K562 (cell line): ENCODE measurements at regions not wholly inside any gene's neighbourhood (a gene's known extent, or its start where the extent isn't known, plus 50 kb on each side); places are given as distances from the start of the nearest gene placed in this dataset.
A peak's percentile ranks its signal among the peaks of the same experiment; 100 is the strongest.

Experiments used
- BACH1 ChIP-seq: fragments of 200-800 bp; sonication (Bioruptor generic); IDR thresholded peaks from 2 replicates; pipeline ENCODE4 v1.6.1; 2016; ENCODE audit warnings: missing genetic modification characterization, missing compliant biosample characterization
- BCOR ChIP-seq: fragments of 450-650 bp; IDR thresholded peaks from 2 replicates; pipeline ENCODE4 v1.6.1; 2016
- COPS2 ChIP-seq: fragments of 450-650 bp; conservative IDR thresholded peaks from 2 replicates; pipeline ENCODE4 v1.6.1; 2016; ENCODE audit warnings: mild to moderate bottlenecking, moderate library complexity
- GABPB2 ChIP-seq: fragments of 250-450 bp; sonication (Bioruptor Pico); conservative IDR thresholded peaks from 2 replicates; pipeline ENCODE4 v1.5.1; 2021; ENCODE audit warnings: mild to moderate bottlenecking
- HDAC6 ChIP-seq: IDR thresholded peaks from 2 replicates; pipeline ENCODE4 v1.6.1; 2012; ENCODE audit warnings: low read depth, mild to moderate bottlenecking, control low read depth, inconsistent platforms, low read length, moderate library complexity
- MCM5 ChIP-seq: fragments of 450-650 bp; IDR thresholded peaks from 2 replicates; pipeline ENCODE4 v1.6.1; 2016; ENCODE audit warnings: low read depth
- POLR2AphosphoS2 ChIP-seq: IDR thresholded peaks from 2 replicates; pipeline ENCODE4 v1.6.1; 2012; ENCODE audit warnings: low read length, improper control_type of control experiment
- RBM15 ChIP-seq: fragments of 200-400 bp; formaldehyde crosslinking; IDR thresholded peaks from 2 replicates; pipeline ENCODE4 v1.6.1; 2018; ENCODE audit warnings: mild to moderate bottlenecking, low read length, moderate library complexity; ENCODE audit not compliant: insufficient read depth
- SP2 ChIP-seq: IDR thresholded peaks from 2 replicates; pipeline ENCODE4 v1.6.1; 2011; ENCODE audit warnings: mild to moderate bottlenecking, low read depth, low read length, moderate library complexity; ENCODE audit not compliant: poor library complexity, severe bottlenecking; ENCODE audit errors: extremely low read depth
- TF ChIP-seq, protein P1 (sequence below): sonication (generic); formaldehyde crosslinking; IDR thresholded peaks from 2 replicates; pipeline ENCODE4 v1.8.0; 2023; ENCODE audit warnings: missing genetic modification reagents, mild to moderate bottlenecking, borderline replicate concordance
- TF ChIP-seq, protein P2 (sequence below): sonication (generic); formaldehyde crosslinking; IDR thresholded peaks from 2 replicates; pipeline ENCODE4 v1.8.1; 2023; ENCODE audit warnings: mild to moderate bottlenecking, missing genetic modification reagents
- TF ChIP-seq, protein P3 (sequence below): fragments of 250-450 bp; sonication (Bioruptor Pico); IDR thresholded peaks from 2 replicates; pipeline ENCODE4 v1.8.0; 2022; ENCODE audit warnings: moderate library complexity, mild to moderate bottlenecking, inconsistent platforms
- TF ChIP-seq, protein P4 (sequence below), 2 experiments: IDR thresholded peaks in 1 of 2; conservative IDR thresholded peaks in 1 of 2; 2 replicates each; pipeline ENCODE4 v1.6.1; 2016; ENCODE audit warnings: low read depth in 2 of 2, mild to moderate bottlenecking in 1 of 2, missing compliant biosample characterization in 1 of 2, missing genetic modification characterization in 1 of 2, moderate library complexity in 1 of 2
- TF ChIP-seq, protein P5 (sequence below): fragments of 450-650 bp; formaldehyde crosslinking; IDR thresholded peaks from 2 replicates; pipeline ENCODE4 v1.4.0; 2020; ENCODE audit warnings: mild to moderate bottlenecking

DNA sequence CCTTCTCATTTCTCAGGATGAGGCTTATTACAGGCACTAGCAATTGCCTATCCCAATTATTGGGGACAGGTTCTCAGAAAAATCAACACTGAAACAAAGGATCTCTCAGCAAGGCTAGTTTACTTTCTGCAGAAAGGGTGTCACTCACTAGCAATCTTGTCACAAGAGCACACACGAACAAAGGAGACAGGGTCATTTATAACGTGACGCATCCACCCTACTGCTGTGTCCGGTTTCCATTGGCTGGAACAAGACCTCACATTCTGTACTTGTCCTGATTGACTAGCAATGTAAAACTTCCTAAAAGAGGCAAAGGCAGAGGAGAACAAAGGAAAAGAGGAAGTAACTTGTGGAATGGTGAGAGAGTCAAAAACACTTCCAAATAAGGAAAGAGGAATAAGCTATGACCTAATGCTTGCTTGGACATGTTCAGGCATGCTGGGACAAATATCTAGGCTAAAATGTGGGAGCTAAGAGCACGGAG is 160.2 kb upstream of the STXBP5 start (continued):
- TF ChIP-seq, protein P1, sequence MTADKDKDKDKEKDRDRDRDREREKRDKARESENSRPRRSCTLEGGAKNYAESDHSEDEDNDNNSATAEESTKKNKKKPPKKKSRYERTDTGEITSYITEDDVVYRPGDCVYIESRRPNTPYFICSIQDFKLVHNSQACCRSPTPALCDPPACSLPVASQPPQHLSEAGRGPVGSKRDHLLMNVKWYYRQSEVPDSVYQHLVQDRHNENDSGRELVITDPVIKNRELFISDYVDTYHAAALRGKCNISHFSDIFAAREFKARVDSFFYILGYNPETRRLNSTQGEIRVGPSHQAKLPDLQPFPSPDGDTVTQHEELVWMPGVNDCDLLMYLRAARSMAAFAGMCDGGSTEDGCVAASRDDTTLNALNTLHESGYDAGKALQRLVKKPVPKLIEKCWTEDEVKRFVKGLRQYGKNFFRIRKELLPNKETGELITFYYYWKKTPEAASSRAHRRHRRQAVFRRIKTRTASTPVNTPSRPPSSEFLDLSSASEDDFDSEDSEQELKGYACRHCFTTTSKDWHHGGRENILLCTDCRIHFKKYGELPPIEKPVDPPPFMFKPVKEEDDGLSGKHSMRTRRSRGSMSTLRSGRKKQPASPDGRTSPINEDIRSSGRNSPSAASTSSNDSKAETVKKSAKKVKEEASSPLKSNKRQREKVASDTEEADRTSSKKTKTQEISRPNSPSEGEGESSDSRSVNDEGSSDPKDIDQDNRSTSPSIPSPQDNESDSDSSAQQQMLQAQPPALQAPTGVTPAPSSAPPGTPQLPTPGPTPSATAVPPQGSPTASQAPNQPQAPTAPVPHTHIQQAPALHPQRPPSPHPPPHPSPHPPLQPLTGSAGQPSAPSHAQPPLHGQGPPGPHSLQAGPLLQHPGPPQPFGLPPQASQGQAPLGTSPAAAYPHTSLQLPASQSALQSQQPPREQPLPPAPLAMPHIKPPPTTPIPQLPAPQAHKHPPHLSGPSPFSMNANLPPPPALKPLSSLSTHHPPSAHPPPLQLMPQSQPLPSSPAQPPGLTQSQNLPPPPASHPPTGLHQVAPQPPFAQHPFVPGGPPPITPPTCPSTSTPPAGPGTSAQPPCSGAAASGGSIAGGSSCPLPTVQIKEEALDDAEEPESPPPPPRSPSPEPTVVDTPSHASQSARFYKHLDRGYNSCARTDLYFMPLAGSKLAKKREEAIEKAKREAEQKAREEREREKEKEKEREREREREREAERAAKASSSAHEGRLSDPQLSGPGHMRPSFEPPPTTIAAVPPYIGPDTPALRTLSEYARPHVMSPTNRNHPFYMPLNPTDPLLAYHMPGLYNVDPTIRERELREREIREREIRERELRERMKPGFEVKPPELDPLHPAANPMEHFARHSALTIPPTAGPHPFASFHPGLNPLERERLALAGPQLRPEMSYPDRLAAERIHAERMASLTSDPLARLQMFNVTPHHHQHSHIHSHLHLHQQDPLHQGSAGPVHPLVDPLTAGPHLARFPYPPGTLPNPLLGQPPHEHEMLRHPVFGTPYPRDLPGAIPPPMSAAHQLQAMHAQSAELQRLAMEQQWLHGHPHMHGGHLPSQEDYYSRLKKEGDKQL (CRISPR knock-in tag): no peak
- TF ChIP-seq GABPB2 (CRISPR knock-in tag) (no peak), COPS2 (no peak), HDAC6 (no peak), POLR2AphosphoS2 (no peak), RBM15 (no peak), SP2 (no peak), MCM5 (no peak), BACH1 (tag) (no peak), BCOR (no peak)
- TF ChIP-seq, protein P2, sequence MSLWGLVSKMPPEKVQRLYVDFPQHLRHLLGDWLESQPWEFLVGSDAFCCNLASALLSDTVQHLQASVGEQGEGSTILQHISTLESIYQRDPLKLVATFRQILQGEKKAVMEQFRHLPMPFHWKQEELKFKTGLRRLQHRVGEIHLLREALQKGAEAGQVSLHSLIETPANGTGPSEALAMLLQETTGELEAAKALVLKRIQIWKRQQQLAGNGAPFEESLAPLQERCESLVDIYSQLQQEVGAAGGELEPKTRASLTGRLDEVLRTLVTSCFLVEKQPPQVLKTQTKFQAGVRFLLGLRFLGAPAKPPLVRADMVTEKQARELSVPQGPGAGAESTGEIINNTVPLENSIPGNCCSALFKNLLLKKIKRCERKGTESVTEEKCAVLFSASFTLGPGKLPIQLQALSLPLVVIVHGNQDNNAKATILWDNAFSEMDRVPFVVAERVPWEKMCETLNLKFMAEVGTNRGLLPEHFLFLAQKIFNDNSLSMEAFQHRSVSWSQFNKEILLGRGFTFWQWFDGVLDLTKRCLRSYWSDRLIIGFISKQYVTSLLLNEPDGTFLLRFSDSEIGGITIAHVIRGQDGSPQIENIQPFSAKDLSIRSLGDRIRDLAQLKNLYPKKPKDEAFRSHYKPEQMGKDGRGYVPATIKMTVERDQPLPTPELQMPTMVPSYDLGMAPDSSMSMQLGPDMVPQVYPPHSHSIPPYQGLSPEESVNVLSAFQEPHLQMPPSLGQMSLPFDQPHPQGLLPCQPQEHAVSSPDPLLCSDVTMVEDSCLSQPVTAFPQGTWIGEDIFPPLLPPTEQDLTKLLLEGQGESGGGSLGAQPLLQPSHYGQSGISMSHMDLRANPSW (CRISPR knock-in tag): 0 out of 2 replicates have a peak, but pooled peaks have one; percentile 45
- TF ChIP-seq, protein P3, sequence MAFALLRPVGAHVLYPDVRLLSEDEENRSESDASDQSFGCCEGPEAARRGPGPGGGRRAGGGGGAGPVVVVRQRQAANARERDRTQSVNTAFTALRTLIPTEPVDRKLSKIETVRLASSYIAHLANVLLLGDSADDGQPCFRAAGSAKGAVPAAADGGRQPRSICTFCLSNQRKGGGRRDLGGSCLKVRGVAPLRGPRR (CRISPR knock-in tag): no peak
- TF ChIP-seq, protein P4, sequence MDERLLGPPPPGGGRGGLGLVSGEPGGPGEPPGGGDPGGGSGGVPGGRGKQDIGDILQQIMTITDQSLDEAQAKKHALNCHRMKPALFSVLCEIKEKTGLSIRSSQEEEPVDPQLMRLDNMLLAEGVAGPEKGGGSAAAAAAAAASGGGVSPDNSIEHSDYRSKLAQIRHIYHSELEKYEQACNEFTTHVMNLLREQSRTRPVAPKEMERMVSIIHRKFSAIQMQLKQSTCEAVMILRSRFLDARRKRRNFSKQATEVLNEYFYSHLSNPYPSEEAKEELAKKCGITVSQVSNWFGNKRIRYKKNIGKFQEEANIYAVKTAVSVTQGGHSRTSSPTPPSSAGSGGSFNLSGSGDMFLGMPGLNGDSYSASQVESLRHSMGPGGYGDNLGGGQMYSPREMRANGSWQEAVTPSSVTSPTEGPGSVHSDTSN (CRISPR knock-in tag; IDR thresholded peaks at IDR 0.05; ENCODE audit: low read depth): no peak
- TF ChIP-seq, protein P4 (tag; conservative IDR thresholded peaks at IDR 0.05; ENCODE audit: low read depth): peak; percentile 44; the same call in 1 of the 2 replicates
- TF ChIP-seq, protein P5, sequence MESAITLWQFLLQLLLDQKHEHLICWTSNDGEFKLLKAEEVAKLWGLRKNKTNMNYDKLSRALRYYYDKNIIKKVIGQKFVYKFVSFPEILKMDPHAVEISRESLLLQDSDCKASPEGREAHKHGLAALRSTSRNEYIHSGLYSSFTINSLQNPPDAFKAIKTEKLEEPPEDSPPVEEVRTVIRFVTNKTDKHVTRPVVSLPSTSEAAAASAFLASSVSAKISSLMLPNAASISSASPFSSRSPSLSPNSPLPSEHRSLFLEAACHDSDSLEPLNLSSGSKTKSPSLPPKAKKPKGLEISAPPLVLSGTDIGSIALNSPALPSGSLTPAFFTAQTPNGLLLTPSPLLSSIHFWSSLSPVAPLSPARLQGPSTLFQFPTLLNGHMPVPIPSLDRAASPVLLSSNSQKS: no peak
